Lung microvascular endothelial cell (primary cell): ENCODE measurements at regions not wholly inside any gene's neighbourhood (a gene's known extent, or its start where the extent isn't known, plus 50 kb on each side); places are given as distances from the start of the nearest gene placed in this dataset.
"Not testable (repeated sequence)": the region's sequence is repeated elsewhere in the genome, so short reads cannot be mapped to it uniquely, and the experiment has no call there.

ENCODE experiments used
- DNase-seq, 2 donors: peaks; one replicate each; pipeline versions ENCODE4 v3.0.0 to v3.0.0-alpha.2; 2010; ENCODE audit warnings: low read depth in 2 of 2

- no peak for DNase-seq
These were observed 972.9 kb downstream of the SLC6A15 start for GRCh38 chr12:83939718-83940117.

DNA sequence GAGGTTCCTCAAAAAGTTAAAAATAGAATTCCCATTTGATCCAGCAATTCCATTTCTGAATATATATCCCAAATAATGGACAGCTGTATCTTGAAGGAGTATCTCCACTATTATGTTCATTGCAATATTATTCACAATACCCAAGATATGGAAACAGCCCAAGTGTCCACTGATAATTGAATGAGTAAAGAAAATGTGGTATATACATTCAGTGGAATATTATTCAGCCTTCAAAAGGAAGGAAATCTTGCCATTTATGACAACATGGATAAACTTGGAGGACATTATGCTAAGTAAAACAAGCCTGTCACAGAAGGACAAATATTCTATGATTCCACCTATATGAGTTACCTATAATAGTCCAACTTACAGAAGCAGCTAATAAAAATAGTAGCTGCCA is 979.0 kb downstream of the SLC6A15 start:
- DNase-seq, result no peak

- no peak for DNase-seq
These were observed 980.6 kb downstream of the SLC6A15 start for GRCh38 chr12:83932011-83932410.

GRCh38 chr12:83931451-83931850 is 981.1 kb downstream of the SLC6A15 start:
- no peak for DNase-seq

GRCh38 chr12:83929792-83930191 is 982.8 kb downstream of the SLC6A15 start:
- DNase-seq, result not testable (repeated sequence)

GRCh38 chr12:83920821-83921547 is 991.6 kb downstream of the SLC6A15 start:
- no peak for DNase-seq

- DNase-seq, result no peak
These were observed 993.5 kb downstream of the SLC6A15 start for GRCh38 chr12:83919081-83919480.

- DNase-seq, result no peak
These were observed 1008.4 kb downstream of the SLC6A15 start for GRCh38 chr12:83904175-83904574.

- DNase-seq, result no peak
These were observed 1016.2 kb downstream of the SLC6A15 start for GRCh38 chr12:83896416-83896815.

GRCh38 chr12:83893101-83893500 is 1019.5 kb downstream of the SLC6A15 start:
- no peak for DNase-seq

- no peak for DNase-seq
These were observed 1022.9 kb downstream of the SLC6A15 start for GRCh38 chr12:83889745-83890144.

DNA sequence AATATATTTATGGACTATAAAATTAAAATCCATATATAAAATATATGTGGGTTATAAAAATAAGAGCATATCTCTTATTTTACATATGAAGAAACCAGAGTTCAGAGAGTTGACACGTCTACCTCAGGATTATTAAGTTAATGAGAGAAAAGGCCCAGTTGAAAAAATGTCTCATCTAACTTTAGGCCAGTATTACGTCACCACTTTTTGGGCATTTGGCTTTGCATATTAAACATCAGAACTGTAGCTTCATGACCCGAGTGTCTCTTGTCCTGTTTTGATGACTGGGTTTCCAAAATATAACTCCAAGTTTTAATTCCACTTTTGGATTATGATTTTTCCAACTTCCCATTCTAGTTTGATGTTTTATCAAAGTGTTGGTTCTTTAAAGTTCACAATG is 1026.1 kb downstream of the SLC6A15 start:
- no peak for DNase-seq

DNA sequence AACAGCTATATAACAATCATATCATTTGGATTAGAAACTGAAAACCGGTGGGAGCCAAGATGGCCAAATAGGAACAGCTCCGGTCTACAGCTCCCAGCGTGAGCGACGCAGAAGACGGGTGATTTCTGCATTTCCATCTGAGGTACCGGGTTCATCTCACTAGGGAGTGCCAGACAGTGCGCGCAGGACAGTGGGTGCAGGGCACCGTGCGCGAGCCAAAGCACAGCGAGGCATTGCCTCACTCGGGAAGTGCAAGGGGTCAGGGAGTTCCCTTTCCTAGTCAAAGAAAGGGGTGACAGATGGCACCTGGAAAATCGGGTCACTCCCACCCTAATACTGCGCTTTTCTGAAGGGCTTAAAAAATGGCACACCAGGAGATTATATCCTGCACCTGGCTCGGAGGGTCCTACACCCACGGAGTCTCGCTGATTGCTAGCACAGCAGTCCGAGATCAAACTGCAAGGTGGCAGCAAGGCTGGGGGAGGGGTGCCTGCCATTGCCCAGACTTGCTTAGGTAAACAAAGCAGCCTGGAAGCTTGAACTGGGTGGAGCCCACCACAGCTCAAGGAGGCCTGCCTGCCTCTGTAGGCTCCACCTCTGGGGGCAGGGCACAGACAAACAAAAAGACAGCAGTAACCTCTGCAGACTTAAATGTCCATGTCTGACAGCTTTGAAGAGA is 1041.5 kb downstream of the SLC6A15 start:
- not testable (repeated sequence) for DNase-seq

GRCh38 chr12:83866477-83866876 is 1046.1 kb downstream of the SLC6A15 start:
- DNase-seq, result no peak

- DNase-seq, result no peak
These were observed 1047.2 kb downstream of the SLC6A15 start for GRCh38 chr12:83865431-83865830.

DNA sequence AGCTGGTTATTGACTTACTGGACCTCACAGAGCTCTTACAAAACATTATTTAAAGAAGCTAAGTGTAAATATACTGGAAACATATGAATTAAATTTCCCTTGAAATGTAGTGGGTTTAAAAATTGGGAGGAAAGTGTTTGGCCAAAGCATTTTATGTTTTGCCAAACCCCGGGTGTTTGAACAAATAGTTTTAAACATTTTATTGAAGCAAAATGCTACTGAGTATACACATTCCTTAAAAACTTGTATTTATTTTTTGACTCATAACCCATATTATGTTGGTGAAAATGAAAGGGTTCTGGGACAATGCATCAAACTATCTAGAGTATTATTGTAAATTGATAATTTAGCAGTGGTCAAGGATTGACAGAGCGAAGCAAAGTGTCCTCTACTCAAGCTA is 1048.5 kb downstream of the SLC6A15 start:
- no peak for DNase-seq

- DNase-seq, result no peak
These were observed 1053.6 kb downstream of the SLC6A15 start for GRCh38 chr12:83859021-83859420.

GRCh38 chr12:83856803-83857202 is 1055.8 kb downstream of the SLC6A15 start:
- no peak for DNase-seq

- no peak for DNase-seq
These were observed 1062.1 kb downstream of the SLC6A15 start for GRCh38 chr12:83850531-83850930.

DNA sequence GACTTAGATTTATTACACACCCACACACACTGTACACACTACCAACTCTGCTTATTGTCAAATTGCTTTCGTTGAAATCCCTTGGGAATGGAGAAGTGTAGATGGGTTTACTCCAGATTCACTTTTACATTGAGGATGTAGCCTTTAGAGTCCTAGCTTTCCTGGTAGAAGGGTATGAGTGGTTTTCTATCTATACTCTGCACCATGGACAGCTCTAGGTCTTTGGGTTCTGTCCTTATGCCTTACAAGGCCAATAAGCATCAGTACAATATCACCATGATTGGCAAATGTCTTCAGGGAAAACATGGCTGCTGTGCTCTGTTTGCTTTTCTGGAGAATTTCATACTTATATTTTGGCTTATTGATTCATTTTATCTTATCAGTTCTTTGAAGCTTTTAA is 1063.9 kb downstream of the SLC6A15 start:
- no peak for DNase-seq

DNA sequence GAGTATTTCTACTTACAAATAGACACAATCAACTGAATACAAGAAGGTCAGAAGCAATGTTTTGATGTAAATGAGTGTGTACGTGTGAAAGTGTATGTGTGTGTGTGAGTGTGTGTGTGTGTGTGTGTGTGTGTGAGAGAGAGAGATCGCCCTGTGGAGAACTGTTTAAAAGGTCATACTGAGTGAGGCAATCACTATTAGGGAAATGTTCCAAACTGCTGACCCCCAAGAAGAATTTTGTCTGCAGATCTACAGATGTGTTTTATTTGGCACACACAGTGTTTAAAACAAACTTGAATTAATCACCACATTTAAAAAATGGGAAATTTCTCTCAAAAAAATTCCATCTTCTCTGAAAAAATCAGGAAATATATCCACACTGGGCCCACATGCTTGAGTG is 1069.1 kb downstream of the SLC6A15 start:
- no peak for DNase-seq

GRCh38 chr12:83841620-83842019 is 1071.0 kb downstream of the SLC6A15 start:
- DNase-seq, result no peak

DNA sequence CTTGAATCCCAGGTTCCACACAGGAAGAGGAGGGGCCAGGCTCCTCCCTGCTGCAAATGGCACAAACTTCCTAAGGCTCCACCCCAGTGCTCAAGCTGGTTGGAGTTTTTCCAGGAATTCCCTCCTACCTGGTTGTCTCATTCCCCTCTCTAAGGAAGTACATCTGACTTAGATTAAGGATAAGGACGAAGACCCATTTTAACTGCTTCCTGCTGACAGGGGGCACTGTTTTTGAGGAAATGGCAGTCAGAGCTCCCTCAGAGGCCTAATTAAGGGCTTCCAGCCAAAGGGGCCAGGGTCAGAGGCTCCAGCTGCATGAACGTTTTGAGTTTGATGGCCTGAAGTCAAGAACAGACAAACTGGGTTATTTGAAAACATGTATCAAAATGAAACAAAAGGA is 1084.7 kb downstream of the SLC6A15 start:
- DNase-seq, result no peak
